ENCODE measurements at regions not wholly inside any gene's neighbourhood (a gene's known extent, or its start where the extent isn't known, plus 50 kb on each side); places are given as distances from the start of the nearest gene placed in this dataset.
"Not testable (repeated sequence)": the region's sequence is repeated elsewhere in the genome, so short reads cannot be mapped to it uniquely, and the experiment has no call there.

- H3K36me3 ChIP-seq (ENCODE audit: insufficient read depth, low read length), result no peaks in the 10 kb centered on the region
- H3K4me2 ChIP-seq (ENCODE audit: low read length), result no peak overlapping the region
- H3K9me3 ChIP-seq (replicated peaks; ENCODE audit: low read length), result no peaks in the 10 kb centered on the region
- H3K4me3 ChIP-seq (ENCODE audit: low read length), result no peak overlapping the region
- peaks cover 13% of the 10 kb centered on the region for H3K4me1 ChIP-seq (ENCODE audit: control insufficient read depth, insufficient read depth, low read length)
- H3K27me3 ChIP-seq (ENCODE audit: control insufficient read depth, insufficient read depth, low read length), result no peaks in the 10 kb centered on the region
- H3K9ac ChIP-seq (ENCODE audit: low read depth, low read length), result no peak overlapping the region
Observed at GRCh38 chr9:113669522-113670115, 206.1 kb downstream of the RGS3 start.

- Histone ChIP-seq H3K4me3 (ENCODE audit: low read length) (no peak overlapping the region), H3K27me3 (ENCODE audit: control insufficient read depth, insufficient read depth, low read length) (no peaks in the 10 kb centered on the region), H3K4me1 (ENCODE audit: control insufficient read depth, insufficient read depth, low read length) (peaks cover 38% of the 10 kb centered on the region), H3K36me3 (ENCODE audit: insufficient read depth, low read length) (no peaks in the 10 kb centered on the region), H3K4me2 (ENCODE audit: low read length) (no peak overlapping the region), H3K9me3 (replicated peaks; ENCODE audit: low read length) (no peaks in the 10 kb centered on the region), H3K9ac (ENCODE audit: low read depth, low read length) (no peak overlapping the region)
Observed at GRCh38 chr9:113673726-113674125, 202.4 kb upstream of the ZNF618 start.

GRCh38 chr9:113674436-113674835, 201.7 kb upstream of the ZNF618 start:
- Histone ChIP-seq H3K4me2 (ENCODE audit: low read length) (peak overlapping the region; percentile 27), H3K4me1 (ENCODE audit: control insufficient read depth, insufficient read depth, low read length) (peaks cover 38% of the 10 kb centered on the region), H3K27me3 (ENCODE audit: control insufficient read depth, insufficient read depth, low read length) (no peaks in the 10 kb centered on the region), H3K9me3 (replicated peaks; ENCODE audit: low read length) (no peaks in the 10 kb centered on the region), H3K36me3 (ENCODE audit: insufficient read depth, low read length) (no peaks in the 10 kb centered on the region), H3K4me3 (ENCODE audit: low read length) (peak overlapping the region; percentile 8), H3K9ac (ENCODE audit: low read depth, low read length) (peak overlapping the region; percentile 71)

GRCh38 chr9:113675475-113675941, 200.6 kb upstream of the ZNF618 start:
- H3K4me3 ChIP-seq (ENCODE audit: low read length), result no peak overlapping the region
- no peaks in the 10 kb centered on the region for H3K36me3 ChIP-seq (ENCODE audit: insufficient read depth, low read length)
- H3K9ac ChIP-seq (ENCODE audit: low read depth, low read length), result peak overlapping the region; percentile 71
- peaks cover 38% of the 10 kb centered on the region for H3K4me1 ChIP-seq (ENCODE audit: control insufficient read depth, insufficient read depth, low read length)
- peak overlapping the region; percentile 56 for H3K4me2 ChIP-seq (ENCODE audit: low read length)
- no peaks in the 10 kb centered on the region for H3K9me3 ChIP-seq (replicated peaks; ENCODE audit: low read length)
- H3K27me3 ChIP-seq (ENCODE audit: control insufficient read depth, insufficient read depth, low read length), result no peaks in the 10 kb centered on the region

- Histone ChIP-seq H3K9me3 (replicated peaks; ENCODE audit: low read length) (no peaks in the 10 kb centered on the region), H3K36me3 (ENCODE audit: insufficient read depth, low read length) (no peaks in the 10 kb centered on the region), H3K9ac (ENCODE audit: low read depth, low read length) (peak overlapping the region; percentile 3), H3K27me3 (ENCODE audit: control insufficient read depth, insufficient read depth, low read length) (no peaks in the 10 kb centered on the region), H3K4me1 (ENCODE audit: control insufficient read depth, insufficient read depth, low read length) (peaks cover 38% of the 10 kb centered on the region), H3K4me3 (ENCODE audit: low read length) (no peak overlapping the region), H3K4me2 (ENCODE audit: low read length) (no peak overlapping the region)
Observed at GRCh38 chr9:113677057-113677456, 199.1 kb upstream of the ZNF618 start.

- Histone ChIP-seq H3K27me3 (ENCODE audit: control insufficient read depth, insufficient read depth, low read length) (no peaks in the 10 kb centered on the region), H3K9me3 (replicated peaks; ENCODE audit: low read length) (no peaks in the 10 kb centered on the region), H3K36me3 (ENCODE audit: insufficient read depth, low read length) (no peaks in the 10 kb centered on the region), H3K4me1 (ENCODE audit: control insufficient read depth, insufficient read depth, low read length) (peaks cover 38% of the 10 kb centered on the region), H3K9ac (ENCODE audit: low read depth, low read length) (no peak overlapping the region), H3K4me3 (ENCODE audit: low read length) (no peak overlapping the region), H3K4me2 (ENCODE audit: low read length) (no peak overlapping the region)
Observed at GRCh38 chr9:113677569-113677968, 198.5 kb upstream of the ZNF618 start.

GRCh38 chr9:113678119-113678858, 197.8 kb upstream of the ZNF618 start:
- Histone ChIP-seq H3K9me3 (replicated peaks; ENCODE audit: low read length) (no peaks in the 10 kb centered on the region), H3K4me2 (ENCODE audit: low read length) (no peak overlapping the region), H3K9ac (ENCODE audit: low read depth, low read length) (no peak overlapping the region), H3K27me3 (ENCODE audit: control insufficient read depth, insufficient read depth, low read length) (no peaks in the 10 kb centered on the region), H3K4me1 (ENCODE audit: control insufficient read depth, insufficient read depth, low read length) (peaks cover 38% of the 10 kb centered on the region), H3K4me3 (ENCODE audit: low read length) (no peak overlapping the region), H3K36me3 (ENCODE audit: insufficient read depth, low read length) (no peaks in the 10 kb centered on the region)

- Histone ChIP-seq H3K27me3 (ENCODE audit: control insufficient read depth, insufficient read depth, low read length) (no peaks in the 10 kb centered on the region), H3K4me1 (ENCODE audit: control insufficient read depth, insufficient read depth, low read length) (peaks cover 32% of the 10 kb centered on the region)
Observed at GRCh38 chr9:113678859-113679256, 197.3 kb upstream of the ZNF618 start.

GRCh38 chr9:113682297-113682771, 193.8 kb upstream of the ZNF618 start:
- Histone ChIP-seq H3K36me3 (ENCODE audit: insufficient read depth, low read length) (no peaks in the 10 kb centered on the region), H3K4me3 (ENCODE audit: low read length) (no peak overlapping the region), H3K4me1 (ENCODE audit: control insufficient read depth, insufficient read depth, low read length) (no peaks in the 10 kb centered on the region), H3K9ac (ENCODE audit: low read depth, low read length) (no peak overlapping the region), H3K27me3 (ENCODE audit: control insufficient read depth, insufficient read depth, low read length) (peaks cover 13% of the 10 kb centered on the region), H3K9me3 (replicated peaks; ENCODE audit: low read length) (no peaks in the 10 kb centered on the region), H3K4me2 (ENCODE audit: low read length) (peak overlapping the region; percentile 63)

More at GRCh38 chr9:113678859-113679256, 197.3 kb upstream of the ZNF618 start:
- no peak overlapping the region for H3K4me3 ChIP-seq (ENCODE audit: low read length)
- H3K9me3 ChIP-seq (replicated peaks; ENCODE audit: low read length), result no peaks in the 10 kb centered on the region
- H3K36me3 ChIP-seq (ENCODE audit: insufficient read depth, low read length), result no peaks in the 10 kb centered on the region
- no peak overlapping the region for H3K4me2 ChIP-seq (ENCODE audit: low read length)
- no peak overlapping the region for H3K9ac ChIP-seq (ENCODE audit: low read depth, low read length)

GRCh38 chr9:113685636-113686035, 190.5 kb upstream of the ZNF618 start:
- not testable (repeated sequence) for H3K9ac ChIP-seq (ENCODE audit: low read depth, low read length); H3K9me3 ChIP-seq (replicated peaks; ENCODE audit: low read length); H3K4me3 ChIP-seq (ENCODE audit: low read length); H3K4me1 ChIP-seq (ENCODE audit: control insufficient read depth, insufficient read depth, low read length); H3K4me2 ChIP-seq (ENCODE audit: low read length); H3K36me3 ChIP-seq (ENCODE audit: insufficient read depth, low read length)
- peaks cover 46% of the 10 kb centered on the region for H3K27me3 ChIP-seq (ENCODE audit: control insufficient read depth, insufficient read depth, low read length)

- Histone ChIP-seq H3K27me3 (ENCODE audit: control insufficient read depth, insufficient read depth, low read length) (peaks cover 48% of the 10 kb centered on the region), H3K9ac (ENCODE audit: low read depth, low read length) (no peak overlapping the region), H3K4me3 (ENCODE audit: low read length) (no peak overlapping the region), H3K4me1 (ENCODE audit: control insufficient read depth, insufficient read depth, low read length) (peaks cover 4% of the 10 kb centered on the region), H3K9me3 (replicated peaks; ENCODE audit: low read length) (no peaks in the 10 kb centered on the region), H3K36me3 (ENCODE audit: insufficient read depth, low read length) (no peaks in the 10 kb centered on the region), H3K4me2 (ENCODE audit: low read length) (peak overlapping the region; percentile 22)
Observed at GRCh38 chr9:113687107-113687679, 188.9 kb upstream of the ZNF618 start.
